HFF-Myc (cell line): ENCODE measurements at regions not wholly inside any gene's neighbourhood (a gene's known extent, or its start where the extent isn't known, plus 50 kb on each side); places are given as distances from the start of the nearest gene placed in this dataset.
"Not testable (repeated sequence)": the region's sequence is repeated elsewhere in the genome, so short reads cannot be mapped to it uniquely, and the experiment has no call there.

Experiments used
- DNase-seq: peaks from one replicate; pipeline ENCODE4 v3.0.0-alpha.2; 2011; ENCODE audit warnings: low read depth; ENCODE audit errors: extremely low read depth
- H3K4me3 ChIP-seq: replicated peaks from 2 replicates; pipeline ENCODE4 v1.5.1; 2011; ENCODE audit warnings: low read depth, mild to moderate bottlenecking, control low read depth, low read length
- CTCF ChIP-seq: IDR thresholded peaks from 2 replicates; pipeline ENCODE4 v1.5.1; 2012; ENCODE audit warnings: mild to moderate bottlenecking, low read depth, low read length, control low read depth; ENCODE audit errors: missing control alignments

- no peak for TF ChIP-seq CTCF
- DNase-seq = no peak
- H3K4me3 ChIP-seq = no peak overlapping the region
These were observed 127.1 kb upstream of the ENPEP start for GRCh38 chr4:110348711-110349383.

DNA sequence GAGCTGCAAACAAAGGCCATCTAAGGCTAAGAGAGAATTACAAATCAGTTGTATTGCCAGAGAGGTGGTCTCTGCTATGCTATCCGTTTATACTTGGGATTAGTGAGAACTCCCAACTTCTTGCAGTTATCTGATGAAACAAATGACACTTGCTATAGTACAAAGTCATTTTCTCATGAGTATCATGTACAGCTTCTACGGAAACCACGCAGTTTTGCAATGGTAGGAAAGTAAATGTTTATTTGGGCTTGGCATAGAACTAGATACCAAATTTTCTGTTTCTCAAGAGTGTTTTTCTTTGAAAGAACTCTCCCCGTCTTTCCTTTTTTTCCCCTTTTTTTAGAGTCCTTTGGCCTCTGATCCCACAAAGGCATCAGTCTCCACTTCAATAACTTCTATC is 128.2 kb upstream of the ENPEP start:
- no peak for TF ChIP-seq CTCF
- no peak overlapping the region for H3K4me3 ChIP-seq
- DNase-seq = no peak

DNA sequence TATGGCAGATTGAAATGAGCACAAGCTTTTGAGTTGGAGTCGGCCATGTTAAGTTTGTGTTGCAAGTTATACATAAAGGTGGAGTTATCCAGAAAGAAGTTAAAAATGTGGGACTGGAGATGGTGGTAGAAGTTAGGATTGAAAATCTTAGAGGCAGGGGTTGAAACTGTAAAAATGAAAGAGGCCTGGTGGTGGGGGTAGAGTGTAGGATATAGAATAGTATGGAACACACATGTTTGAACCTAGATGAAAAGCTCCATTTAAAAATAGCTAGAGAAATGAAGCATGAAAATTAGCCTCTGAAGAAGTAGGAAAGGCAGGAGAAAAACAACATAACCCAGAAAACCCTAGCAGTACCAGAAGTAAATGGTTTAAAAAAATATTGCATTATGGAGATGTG is 131.8 kb upstream of the ENPEP start:
- no peak for DNase-seq
- no peak for TF ChIP-seq CTCF
- no peak overlapping the region for H3K4me3 ChIP-seq

DNA sequence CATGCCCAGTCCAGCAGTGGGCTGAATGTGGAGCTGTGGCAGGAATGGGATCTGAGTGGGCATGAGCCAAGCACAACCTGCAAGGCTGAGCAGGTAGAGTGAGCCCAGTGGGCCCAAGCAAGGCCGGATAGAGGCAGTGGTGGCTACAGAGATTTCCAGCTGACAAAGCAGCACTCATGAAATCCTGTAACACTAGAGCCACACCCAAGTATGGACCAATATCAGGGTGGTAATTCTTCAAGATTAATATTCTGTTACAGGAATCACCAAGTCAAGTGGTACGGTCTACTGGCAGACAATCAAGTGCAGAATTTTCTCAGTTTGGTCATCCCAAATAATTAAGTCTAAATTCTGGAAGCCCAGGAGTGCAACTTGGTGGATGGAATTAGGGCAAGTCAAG is 132.4 kb upstream of the ENPEP start:
- no peak overlapping the region for H3K4me3 ChIP-seq
- DNase-seq = no peak
- no peak for TF ChIP-seq CTCF

DNA sequence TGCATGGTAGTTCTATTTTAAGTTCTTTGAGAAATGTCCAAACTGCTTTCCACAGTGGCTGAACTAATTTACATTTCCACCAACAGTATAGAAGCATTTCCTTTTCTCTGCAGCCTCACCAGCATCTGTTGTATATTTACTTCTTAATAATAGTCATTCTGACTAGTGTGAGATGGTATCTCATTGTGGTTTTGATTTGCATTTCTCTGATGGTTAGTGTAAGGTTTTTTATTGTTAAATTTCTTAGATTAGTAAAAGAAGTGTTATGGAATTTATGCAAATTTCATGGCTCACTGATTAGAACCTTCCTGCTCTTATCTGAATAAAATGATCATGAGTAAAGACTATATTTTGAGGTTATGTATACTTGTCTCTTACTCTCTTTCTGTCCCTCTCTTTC is 134.8 kb upstream of the ENPEP start:
- not testable (repeated sequence) for DNase-seq, H3K4me3 ChIP-seq

DNA sequence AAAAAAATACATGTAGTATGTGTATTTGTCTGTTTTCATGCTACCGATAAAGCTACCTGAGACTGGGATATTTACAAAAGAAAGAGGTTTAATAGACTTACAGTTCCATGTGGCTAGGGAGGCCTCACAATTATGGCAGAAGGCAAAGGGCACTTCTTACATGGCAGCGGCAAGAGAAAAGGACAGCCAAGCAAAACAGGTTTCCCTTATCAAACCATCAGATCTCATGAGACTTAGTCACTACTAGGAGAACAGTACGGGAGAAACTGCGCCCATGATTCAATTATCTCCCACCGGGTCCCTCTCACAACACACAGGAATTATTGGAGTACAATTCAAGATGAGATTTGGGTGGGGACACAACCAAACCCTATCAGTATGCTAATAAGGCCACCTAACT is 137.0 kb upstream of the ELOVL6 start:
- DNase-seq = no peak
- no peak overlapping the region for H3K4me3 ChIP-seq
- TF ChIP-seq CTCF = no peak

- no peak for DNase-seq
- H3K4me3 ChIP-seq = no peak overlapping the region
- no peak for TF ChIP-seq CTCF
These were observed 134.1 kb upstream of the ELOVL6 start for GRCh38 chr4:110332483-110332882.

DNA sequence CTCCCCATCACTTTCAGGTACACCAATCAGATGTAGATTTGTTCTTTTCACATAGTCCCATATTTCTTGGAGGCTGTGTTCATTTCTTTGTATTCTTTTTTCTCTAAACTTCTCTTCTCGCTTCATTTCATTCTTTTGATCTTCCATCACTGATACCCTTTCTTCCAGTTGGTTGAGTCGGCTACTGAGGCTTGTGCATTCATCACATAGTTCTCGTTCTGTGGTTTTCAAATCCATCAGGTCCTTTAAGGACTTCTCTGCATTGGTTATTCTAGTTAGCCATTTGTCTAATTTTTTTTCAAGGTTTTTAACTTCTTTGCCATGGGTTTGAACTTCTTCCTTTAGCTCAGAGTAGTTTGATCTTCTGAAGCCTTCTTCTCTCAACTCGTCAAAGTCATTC is 128.0 kb upstream of the ELOVL6 start:
- DNase-seq, H3K4me3 ChIP-seq: not testable (repeated sequence)
